ENCODE measurements at regions not wholly inside any gene's neighbourhood (a gene's known extent, or its start where the extent isn't known, plus 50 kb on each side); places are given as distances from the start of the nearest gene placed in this dataset.

DNA sequence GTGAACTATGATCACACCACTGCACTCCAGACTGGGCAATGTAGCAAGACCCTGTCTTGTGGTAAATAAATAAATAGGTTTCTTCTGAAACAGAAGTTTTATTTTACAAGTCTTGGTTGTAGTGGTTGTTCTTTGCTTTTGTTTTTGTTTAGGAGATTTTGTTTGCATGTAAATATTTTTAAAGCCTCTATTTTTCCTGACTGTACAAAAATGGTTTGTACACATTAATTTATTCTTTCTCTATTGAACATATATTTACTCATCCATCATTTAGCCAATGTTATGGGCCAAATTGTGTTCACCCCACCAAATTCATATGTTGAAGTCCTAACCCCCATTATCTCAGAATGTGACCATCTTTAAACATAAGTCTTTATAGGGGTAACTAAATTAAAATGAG is 580.1 kb downstream of the EPHA4 start:
- TF ChIP-seq CTCF (IDR thresholded peaks at IDR 0.05; ENCODE audit: control insufficient read depth, extremely low read depth, insufficient read depth), result no peak
- no peak overlapping the region for H3K4me3 ChIP-seq (ENCODE audit: low read depth, low read length)
- DNase-seq (ENCODE audit: low read depth), result no peak

- no peak for TF ChIP-seq CTCF (IDR thresholded peaks at IDR 0.05; ENCODE audit: control insufficient read depth, extremely low read depth, insufficient read depth)
- H3K4me3 ChIP-seq (ENCODE audit: low read depth, low read length), result no peak overlapping the region
- no peak for DNase-seq (ENCODE audit: low read depth)
Observed at GRCh38 chr2:220994846-220995245, 577.3 kb downstream of the EPHA4 start.

DNA sequence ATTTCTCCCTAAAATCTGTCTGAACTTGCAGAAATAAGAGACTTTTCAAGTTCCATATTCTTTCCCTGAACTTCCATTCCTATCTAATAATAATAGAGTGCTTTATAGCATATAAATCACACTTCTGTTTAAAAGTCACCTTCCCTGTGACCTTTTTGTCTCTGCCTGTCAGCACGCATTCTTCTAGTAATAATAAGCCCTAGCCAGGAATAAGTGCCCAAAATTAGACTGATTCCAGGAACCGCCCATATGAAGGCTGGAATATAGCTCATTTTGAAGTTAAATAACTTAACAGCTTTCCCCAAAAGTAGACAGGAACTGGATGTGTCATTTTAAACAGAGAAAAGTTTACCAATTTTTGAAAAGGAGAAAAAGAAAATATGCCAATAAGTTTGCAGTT is 576.5 kb downstream of the EPHA4 start:
- TF ChIP-seq CTCF (IDR thresholded peaks at IDR 0.05; ENCODE audit: control insufficient read depth, extremely low read depth, insufficient read depth), result no peak
- DNase-seq (ENCODE audit: low read depth), result no peak
- no peak overlapping the region for H3K4me3 ChIP-seq (ENCODE audit: low read depth, low read length)

GRCh38 chr2:220998156-220998555 is 573.9 kb downstream of the EPHA4 start:
- DNase-seq (ENCODE audit: low read depth), result no peak
- TF ChIP-seq CTCF (IDR thresholded peaks at IDR 0.05; ENCODE audit: control insufficient read depth, extremely low read depth, insufficient read depth), result no peak
- H3K4me3 ChIP-seq (ENCODE audit: low read depth, low read length), result no peak overlapping the region

- no peak for DNase-seq (ENCODE audit: low read depth)
- H3K4me3 ChIP-seq (ENCODE audit: low read depth, low read length), result no peak overlapping the region
- TF ChIP-seq CTCF (IDR thresholded peaks at IDR 0.05; ENCODE audit: control insufficient read depth, extremely low read depth, insufficient read depth), result no peak
Observed at GRCh38 chr2:220999356-220999755, 572.7 kb downstream of the EPHA4 start.

DNA sequence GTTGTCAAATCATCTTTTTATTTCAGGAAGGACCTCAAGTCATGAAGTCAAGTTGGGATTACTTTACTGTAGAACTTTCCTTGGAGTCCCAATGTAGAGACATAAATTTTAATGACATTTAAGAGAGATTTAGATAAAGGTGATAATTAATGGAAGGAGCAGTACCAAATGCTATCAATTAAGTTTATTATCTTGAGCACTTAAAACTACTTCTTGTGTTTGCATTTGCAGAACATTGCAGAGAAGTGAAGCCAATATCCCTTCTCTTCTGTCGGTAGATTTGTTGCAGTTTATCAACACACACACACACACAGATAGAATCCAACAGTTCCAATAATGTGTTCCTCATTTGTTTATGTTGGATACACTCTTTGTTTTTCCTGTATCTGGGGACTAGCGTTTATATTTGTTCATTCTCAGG is 570.7 kb downstream of the EPHA4 start:
- no peak for DNase-seq (ENCODE audit: low read depth)
- H3K4me3 ChIP-seq (ENCODE audit: low read depth, low read length), result no peak overlapping the region

More for the DNA sequence above, 570.7 kb downstream of the EPHA4 start:
- TF ChIP-seq CTCF (IDR thresholded peaks at IDR 0.05; ENCODE audit: control insufficient read depth, extremely low read depth, insufficient read depth), result no peak

Data from LNCaP clone FGC (cell line).